Hepatocyte (in vitro differentiated cells): ENCODE measurements at regions not wholly inside any gene's neighbourhood (a gene's known extent, or its start where the extent isn't known, plus 50 kb on each side); places are given as distances from the start of the nearest gene placed in this dataset.
"Not testable (repeated sequence)": the region's sequence is repeated elsewhere in the genome, so short reads cannot be mapped to it uniquely, and the experiment has no call there.

Experiments
- DNase-seq: peaks from one replicate; pipeline ENCODE4 v3.0.0-alpha.2; 2016; ENCODE audit warnings: low spot score
- H2AFZ ChIP-seq: fragments of 200-600 bp; sonication (generic); 2 replicates; pipeline ENCODE4 v1.6.0; 2016; ENCODE audit warnings: antibody characterized with exemption, mild to moderate bottlenecking
- H3K27ac ChIP-seq: fragments of 200-600 bp; sonication (generic); 2 replicates; pipeline ENCODE4 v1.5.1; 2016; ENCODE audit warnings: mild to moderate bottlenecking
- H3K27me3 ChIP-seq: fragments of 200-600 bp; sonication (generic); 2 replicates; pipeline ENCODE4 v1.6.1; 2016
- H3K36me3 ChIP-seq: fragments of 200-600 bp; sonication (generic); replicated peaks from 2 replicates; pipeline ENCODE4 v1.5.1; 2016; ENCODE audit warnings: low read depth; ENCODE audit not compliant: insufficient read depth
- H3K4me1 ChIP-seq: fragments of 200-600 bp; sonication (generic); 2 replicates; pipeline ENCODE4 v1.5.1; 2016; ENCODE audit warnings: mild to moderate bottlenecking, moderate library complexity; ENCODE audit not compliant: insufficient read depth
- H3K4me2 ChIP-seq: fragments of 200-600 bp; sonication (generic); 2 replicates; pipeline ENCODE4 v1.6.0; 2016
- H3K4me3 ChIP-seq: fragments of 200-600 bp; sonication (generic); 2 replicates; pipeline ENCODE4 v1.5.1; 2016; ENCODE audit warnings: mild to moderate bottlenecking
- H3K79me2 ChIP-seq: fragments of 200-600 bp; sonication (generic); 2 replicates; pipeline ENCODE4 v1.6.0; 2017; ENCODE audit warnings: mild to moderate bottlenecking
- H3K9me2 ChIP-seq: fragments of 200-600 bp; sonication (generic); replicated peaks from 2 replicates; pipeline ENCODE4 v1.6.0; 2017; ENCODE audit warnings: mild to moderate bottlenecking; ENCODE audit not compliant: insufficient read depth
- H3K9me3 ChIP-seq: fragments of 200-600 bp; sonication (generic); 2 replicates; pipeline ENCODE4 v1.5.1; 2016; ENCODE audit warnings: low read depth, mild to moderate bottlenecking
- H4K20me1 ChIP-seq: fragments of 200-600 bp; sonication (generic); 2 replicates; pipeline ENCODE4 v1.6.0; 2016; ENCODE audit warnings: mild to moderate bottlenecking; ENCODE audit not compliant: insufficient read depth, poor library complexity, severe bottlenecking
- EZH2 ChIP-seq: fragments of 200-600 bp; sonication (generic); IDR thresholded peaks from 2 replicates; pipeline ENCODE4 v1.6.1; 2016; ENCODE audit warnings: antibody characterized with exemption, mild to moderate bottlenecking, borderline replicate concordance
- EZH2phosphoT487 ChIP-seq: fragments of 200-600 bp; sonication (generic); IDR thresholded peaks from one replicate; pipeline ENCODE4 v1.6.1; 2018; ENCODE audit warnings: antibody characterized with exemption, mild to moderate bottlenecking, low read depth, moderate library complexity; ENCODE audit not compliant: unreplicated experiment, severe bottlenecking
- WGBS: methylation state at CpG from one replicate; pipeline ENCODE4 v1.1.6; 2016; ENCODE audit warnings: low lambda C conversion rate; ENCODE audit errors: missing lambda C conversion rate; 5-methylcytosine and 5-hydroxymethylcytosine counted together
- TF ChIP-seq, protein P1 (sequence below): fragments of 200-600 bp; sonication (generic); IDR thresholded peaks from 2 replicates; pipeline ENCODE4 v1.5.1; 2016; ENCODE audit warnings: antibody characterized with exemption, mild to moderate bottlenecking; ENCODE audit not compliant: poor library complexity

GRCh38 chr6:115873901-115874300 lies 186.8 kb downstream of the FRK start:
- DNase-seq: no peak
- Histone ChIP-seq H3K4me2 (no peak overlapping the region), H4K20me1 (no peaks in the 10 kb centered on the region), H3K9me3 (no peaks in the 10 kb centered on the region), H3K79me2 (no peaks in the 10 kb centered on the region), H3K9me2 (no peaks in the 10 kb centered on the region), H2AFZ (no peak overlapping the region), H3K4me3 (no peak overlapping the region), H3K27me3 (no peaks in the 10 kb centered on the region), H3K36me3 (no peaks in the 10 kb centered on the region), H3K27ac (no peak overlapping the region), H3K4me1 (no peaks in the 10 kb centered on the region)
- 64% methylated on average over 1 of the region's 1 CpG for WGBS
- TF ChIP-seq, protein P1, sequence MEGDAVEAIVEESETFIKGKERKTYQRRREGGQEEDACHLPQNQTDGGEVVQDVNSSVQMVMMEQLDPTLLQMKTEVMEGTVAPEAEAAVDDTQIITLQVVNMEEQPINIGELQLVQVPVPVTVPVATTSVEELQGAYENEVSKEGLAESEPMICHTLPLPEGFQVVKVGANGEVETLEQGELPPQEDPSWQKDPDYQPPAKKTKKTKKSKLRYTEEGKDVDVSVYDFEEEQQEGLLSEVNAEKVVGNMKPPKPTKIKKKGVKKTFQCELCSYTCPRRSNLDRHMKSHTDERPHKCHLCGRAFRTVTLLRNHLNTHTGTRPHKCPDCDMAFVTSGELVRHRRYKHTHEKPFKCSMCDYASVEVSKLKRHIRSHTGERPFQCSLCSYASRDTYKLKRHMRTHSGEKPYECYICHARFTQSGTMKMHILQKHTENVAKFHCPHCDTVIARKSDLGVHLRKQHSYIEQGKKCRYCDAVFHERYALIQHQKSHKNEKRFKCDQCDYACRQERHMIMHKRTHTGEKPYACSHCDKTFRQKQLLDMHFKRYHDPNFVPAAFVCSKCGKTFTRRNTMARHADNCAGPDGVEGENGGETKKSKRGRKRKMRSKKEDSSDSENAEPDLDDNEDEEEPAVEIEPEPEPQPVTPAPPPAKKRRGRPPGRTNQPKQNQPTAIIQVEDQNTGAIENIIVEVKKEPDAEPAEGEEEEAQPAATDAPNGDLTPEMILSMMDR: no peak
- no peak for TF ChIP-seq EZH2
- TF ChIP-seq EZH2phosphoT487: no peak

DNA sequence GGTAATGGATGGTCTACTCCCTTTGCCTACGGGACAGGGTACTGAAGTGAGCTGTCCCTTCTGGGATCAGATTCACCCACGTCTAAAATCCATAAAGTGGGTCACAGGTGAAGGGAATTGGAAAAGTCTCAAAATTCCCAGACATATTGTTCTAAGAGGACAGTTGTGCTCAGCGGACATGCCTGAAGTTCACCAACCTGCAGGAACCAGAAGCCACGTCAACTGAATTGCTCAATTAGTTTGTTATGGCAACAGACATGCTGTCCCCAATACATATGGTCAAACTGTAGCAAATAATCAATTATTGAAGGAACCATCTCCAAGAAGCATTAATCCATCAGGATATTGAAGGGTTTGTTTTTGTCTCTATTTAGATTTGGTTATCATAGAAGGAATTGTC lies 190.2 kb downstream of the FRK start:
- Histone ChIP-seq H3K79me2 (no peaks in the 10 kb centered on the region), H3K4me3 (no peak overlapping the region), H3K9me3 (no peaks in the 10 kb centered on the region), H4K20me1 (no peaks in the 10 kb centered on the region), H3K36me3 (no peaks in the 10 kb centered on the region), H3K4me1 (no peaks in the 10 kb centered on the region), H3K27ac (no peak overlapping the region), H3K9me2 (no peaks in the 10 kb centered on the region), H3K27me3 (no peaks in the 10 kb centered on the region), H3K4me2 (no peak overlapping the region), H2AFZ (no peak overlapping the region)
- 75% methylated on average over 4 of the region's 4 CpGs for WGBS
- no peak for DNase-seq
- TF ChIP-seq EZH2phosphoT487: no peak
- no peak for TF ChIP-seq EZH2
- TF ChIP-seq, protein P1: no peak

DNA sequence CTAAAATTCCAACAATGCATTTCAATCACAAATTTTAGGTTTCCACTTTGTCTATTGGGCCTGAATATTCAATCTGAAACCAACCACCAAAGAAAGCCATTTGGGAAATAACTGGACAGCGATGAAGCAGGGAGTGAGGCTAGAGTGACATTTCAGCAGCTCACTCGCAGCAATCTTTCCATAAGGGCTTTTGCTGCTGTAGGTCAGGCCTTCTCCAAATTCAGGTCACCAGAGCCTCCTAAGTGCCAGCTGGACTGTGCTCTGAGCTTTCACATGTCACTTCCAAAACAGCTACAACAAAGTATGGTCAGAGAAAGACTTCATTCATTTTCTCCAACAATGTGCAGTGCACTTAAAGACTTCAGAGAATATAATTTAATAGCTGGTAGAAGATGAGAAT lies 194.8 kb downstream of the FRK start:
- no peaks in the 10 kb centered on the region for H3K79me2 ChIP-seq
- H2AFZ ChIP-seq: no peak overlapping the region
- H3K27me3 ChIP-seq: no peaks in the 10 kb centered on the region
- no peak overlapping the region for H3K4me2 ChIP-seq
- H3K4me1 ChIP-seq: no peaks in the 10 kb centered on the region
- DNase-seq: no peak
- H3K27ac ChIP-seq: no peak overlapping the region
- no peaks in the 10 kb centered on the region for H3K36me3 ChIP-seq
- 89% methylated on average over 2 of the region's 2 CpGs for WGBS
- TF ChIP-seq EZH2phosphoT487 (no peak), EZH2 (no peak)
- no peak overlapping the region for H3K4me3 ChIP-seq
- no peaks in the 10 kb centered on the region for H4K20me1 ChIP-seq
- H3K9me2 ChIP-seq: no peaks in the 10 kb centered on the region
- H3K9me3 ChIP-seq: no peaks in the 10 kb centered on the region

GRCh38 chr6:115863211-115863610 lies 197.5 kb downstream of the FRK start:
- TF ChIP-seq, protein P1: no peak
- TF ChIP-seq EZH2phosphoT487: no peak
- no peak for TF ChIP-seq EZH2
- H3K27ac ChIP-seq: no peak overlapping the region
- H3K4me3 ChIP-seq: no peak overlapping the region
- no peaks in the 10 kb centered on the region for H3K79me2 ChIP-seq
- no peak overlapping the region for H2AFZ ChIP-seq
- H3K9me3 ChIP-seq: no peaks in the 10 kb centered on the region
- no peaks in the 10 kb centered on the region for H4K20me1 ChIP-seq
- no peak overlapping the region for H3K4me2 ChIP-seq
- no peaks in the 10 kb centered on the region for H3K27me3 ChIP-seq
- no peaks in the 10 kb centered on the region for H3K9me2 ChIP-seq
- H3K36me3 ChIP-seq: no peaks in the 10 kb centered on the region
- no peak for DNase-seq
- H3K4me1 ChIP-seq: no peaks in the 10 kb centered on the region

DNA sequence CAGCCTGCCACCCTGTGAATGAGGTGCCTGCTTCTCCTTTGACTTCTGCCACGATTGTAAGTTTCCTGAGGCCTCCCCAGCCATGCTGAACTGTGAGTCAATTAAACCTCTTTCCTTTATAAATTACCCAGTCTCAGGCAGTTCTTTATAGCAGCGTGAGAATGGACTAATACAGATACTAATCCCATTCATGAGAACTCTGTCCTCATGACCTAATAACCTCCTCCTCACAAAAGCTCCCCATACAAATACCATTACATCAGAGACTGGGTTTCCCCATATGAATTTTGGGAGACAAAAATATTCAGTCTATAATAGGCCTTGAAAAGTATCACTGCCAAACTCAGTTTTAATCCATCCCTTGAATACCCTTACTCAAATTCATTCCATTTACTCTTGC lies 199.0 kb downstream of the FRK start:
- not testable (repeated sequence) for H3K9me3 ChIP-seq, H3K79me2 ChIP-seq, H3K4me1 ChIP-seq, H3K36me3 ChIP-seq, DNase-seq, H3K4me3 ChIP-seq, H2AFZ ChIP-seq, H4K20me1 ChIP-seq, H3K4me2 ChIP-seq, H3K27me3 ChIP-seq, H3K27ac ChIP-seq, H3K9me2 ChIP-seq
- 74% methylated on average over 2 of the region's 2 CpGs for WGBS

DNA sequence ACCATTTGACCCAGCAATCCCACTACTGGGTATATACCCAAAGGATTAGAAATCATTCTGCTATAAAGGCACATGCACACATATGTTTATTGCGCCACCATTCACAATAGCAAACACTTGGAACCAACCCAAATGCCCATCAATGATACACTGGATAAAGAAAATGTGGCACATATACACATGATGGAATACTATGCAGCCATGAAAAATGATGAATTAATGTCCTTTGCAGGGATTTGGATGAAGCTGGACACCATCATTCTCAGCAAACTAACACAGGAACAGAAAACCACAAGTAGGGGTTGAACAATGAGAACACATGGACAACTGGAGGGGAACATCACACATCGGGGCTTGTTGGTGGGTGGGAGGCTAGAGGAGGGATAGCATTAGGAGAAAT lies 201.1 kb downstream of the FRK start:
- not testable (repeated sequence) for H4K20me1 ChIP-seq, H2AFZ ChIP-seq, DNase-seq, H3K4me1 ChIP-seq, H3K9me2 ChIP-seq, H3K79me2 ChIP-seq, H3K9me3 ChIP-seq, H3K27ac ChIP-seq, H3K36me3 ChIP-seq, H3K4me2 ChIP-seq, H3K27me3 ChIP-seq, H3K4me3 ChIP-seq
- 94% methylated on average over 2 of the region's 2 CpGs for WGBS
